CD14-positive monocyte (primary cell): ENCODE measurements at regions not wholly inside any gene's neighbourhood (a gene's known extent, or its start where the extent isn't known, plus 50 kb on each side); places are given as distances from the start of the nearest gene placed in this dataset.

Experiments
- DNase-seq, 3 donors: peaks; one replicate each; pipeline ENCODE4 v3.0.0-alpha.2; 2011 to 2022
- H2AFZ ChIP-seq: 2 replicates; pipeline ENCODE4 v1.6.0; 2012; ENCODE audit warnings: mild to moderate bottlenecking, low read depth, low read length, inconsistent platforms; ENCODE audit not compliant: insufficient read depth, poor library complexity, severe bottlenecking
- H3K27ac ChIP-seq, 2 donors: 1 replicate in 1 of 2; 2 replicates in 1 of 2; pipeline ENCODE4 v1.5.1; 2012 to 2013; ENCODE audit warnings: low read length in 2 of 2, control low read depth in 1 of 2, inconsistent platforms in 1 of 2, low read depth in 1 of 2, mild to moderate bottlenecking in 1 of 2
- H3K27me3 ChIP-seq, 2 donors: one replicate each; pipeline versions ENCODE4 v1.6.0 to v1.6.1; 2011 to 2013; ENCODE audit warnings: low read length in 2 of 2; ENCODE audit not compliant: control insufficient read depth in 2 of 2, insufficient read depth in 2 of 2
- H3K36me3 ChIP-seq, 2 donors: replicated peaks in 1 of 2; 1 replicate in 1 of 2; 2 replicates in 1 of 2; pipeline versions ENCODE4 v1.5.1 to v1.6.1; 2012 to 2013; ENCODE audit warnings: low read length in 2 of 2, control low read depth in 1 of 2, inconsistent platforms in 1 of 2, mild to moderate bottlenecking in 1 of 2; ENCODE audit not compliant: insufficient read depth in 2 of 2, control insufficient read depth in 1 of 2
- H3K4me1 ChIP-seq, 2 donors: 1 replicate in 1 of 2; 2 replicates in 1 of 2; pipeline versions ENCODE4 v1.5.1 to v1.6.1; 2012 to 2013; ENCODE audit warnings: low read length in 2 of 2, control low read depth in 1 of 2, inconsistent platforms in 1 of 2, mild to moderate bottlenecking in 1 of 2, moderate library complexity in 1 of 2; ENCODE audit not compliant: insufficient read depth in 2 of 2, control insufficient read depth in 1 of 2
- H3K4me2 ChIP-seq: replicated peaks from 2 replicates; pipeline ENCODE3; 2012; ENCODE audit warnings: low read length, moderate library complexity, mild to moderate bottlenecking; ENCODE audit not compliant: poor library complexity, severe bottlenecking; ENCODE audit errors: extremely low read depth
- H3K4me3 ChIP-seq, 3 experiments: fragments of 200-600 bp in 1 of 3; sonication (generic) in 1 of 3; replicated peaks in 1 of 3; 1 replicate in 2 of 3; 2 replicates in 1 of 3; pipeline ENCODE4 v1.5.1; 2011 to 2013; ENCODE audit warnings: low read length in 3 of 3, mild to moderate bottlenecking in 3 of 3, control low read depth in 2 of 3, low read depth in 2 of 3, inconsistent platforms in 1 of 3, moderate library complexity in 1 of 3
- H3K79me2 ChIP-seq: 2 replicates; pipeline ENCODE4 v1.6.0; 2012; ENCODE audit warnings: mild to moderate bottlenecking, control low read depth, inconsistent platforms, low read length, moderate library complexity; ENCODE audit not compliant: insufficient read depth
- H3K9ac ChIP-seq: 2 replicates; pipeline ENCODE4 v1.6.0; 2017; ENCODE audit warnings: low read length, mild to moderate bottlenecking; ENCODE audit not compliant: insufficient read depth, poor library complexity, severe bottlenecking
- H3K9me3 ChIP-seq, 2 donors: replicated peaks in 1 of 2; 1 replicate in 1 of 2; 2 replicates in 1 of 2; pipeline versions ENCODE4 v1.5.1 to v1.6.1; 2012 to 2013; ENCODE audit warnings: low read length in 2 of 2, control low read depth in 1 of 2; ENCODE audit not compliant: control insufficient read depth in 1 of 2, insufficient read depth in 1 of 2
- H4K20me1 ChIP-seq: 2 replicates; pipeline ENCODE4 v1.6.0; 2012; ENCODE audit warnings: mild to moderate bottlenecking, low read length, control low read depth, moderate library complexity; ENCODE audit not compliant: insufficient read depth
- H3K27ac Mint-ChIP-seq, 7 donors: one replicate each; pipeline ENCODE4 v1.8.0; 2020; ENCODE audit warnings: mild to moderate bottlenecking in 7 of 7, mixed read lengths in 7 of 7, moderate library complexity in 6 of 7, inconsistent platforms in 2 of 7
- H3K27me3 Mint-ChIP-seq, 3 donors: one replicate each; pipeline ENCODE4 v1.8.0; 2021 to 2022; ENCODE audit warnings: low read depth in 3 of 3, mild to moderate bottlenecking in 3 of 3, mixed read lengths in 3 of 3, moderate library complexity in 3 of 3, inconsistent platforms in 1 of 3
- H3K36me3 Mint-ChIP-seq, 2 donors: one replicate each; pipeline ENCODE4 v1.8.0; 2020; ENCODE audit warnings: mixed read lengths in 2 of 2, inconsistent platforms in 1 of 2, mild to moderate bottlenecking in 1 of 2
- H3K4me1 Mint-ChIP-seq: one replicate; pipeline ENCODE4 v1.8.0; 2020; ENCODE audit warnings: mild to moderate bottlenecking, mixed read lengths
- H3K4me3 Mint-ChIP-seq, 2 donors: one replicate each; pipeline ENCODE4 v1.8.0; 2020; ENCODE audit warnings: mild to moderate bottlenecking in 2 of 2, mixed read lengths in 2 of 2, moderate library complexity in 1 of 2
- H3K9me3 Mint-ChIP-seq, 7 donors: one replicate each; pipeline ENCODE4 v1.8.0; 2020 to 2022; ENCODE audit warnings: mixed read lengths in 7 of 7, mild to moderate bottlenecking in 6 of 7, moderate library complexity in 6 of 7, inconsistent platforms in 2 of 7
- WGBS: methylation state at CpG from one replicate; pipeline ENCODE4 v1.1.5; 2013; ENCODE audit warnings: missing lambda C conversion rate; ENCODE audit not compliant: insufficient coverage; 5-methylcytosine and 5-hydroxymethylcytosine counted together
- intact Hi-C, 2 donors: fragments of 100-400 bp; cut with micrococcal nuclease; formaldehyde crosslinking; loops; one replicate each; pipeline versions ENCODE4 v1.15.0 to v1.15.1; 2023
- TF ChIP-seq, protein P1 (sequence below): fragments of 200-600 bp; IDR thresholded peaks from one replicate; pipeline ENCODE4 v1.8.0; 2022; ENCODE audit warnings: antibody characterized with exemption, mild to moderate bottlenecking

DNA sequence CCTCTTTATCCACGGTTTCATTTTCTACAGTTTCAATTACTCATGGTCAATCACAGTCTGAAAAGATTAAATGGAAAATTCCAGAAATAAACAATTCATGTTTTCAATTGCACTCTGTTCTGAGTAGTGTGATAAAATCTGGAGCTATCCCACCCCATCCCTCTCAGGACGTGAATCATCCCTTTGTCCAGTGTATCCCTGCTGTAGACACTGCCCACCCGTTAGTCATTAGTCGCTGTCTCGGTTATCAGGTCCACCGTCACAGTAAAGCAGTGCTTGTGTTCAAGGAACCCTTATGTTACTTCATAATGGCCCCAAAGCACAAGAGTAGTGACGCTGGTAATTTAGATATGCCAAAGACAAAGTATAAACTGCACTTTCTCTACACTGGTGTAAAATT is 141.0 kb upstream of the LMNTD1 start:
- 100% methylated on average over 1 of the region's 7 CpGs for WGBS
- H3K4me1 ChIP-seq, result no peaks in the 10 kb centered on the region
- H3K9ac ChIP-seq, result no peak overlapping the region
- no peaks in the 10 kb centered on the region for H3K36me3 ChIP-seq
- H3K9me3 Mint-ChIP-seq, result peaks cover 0 to 6% (median 2%) of the 10 kb centered on the region in 7 donors
- intact Hi-C loops, result no loop called here
- H3K27me3 Mint-ChIP-seq, result peaks cover 0 to 2% (median 0%) of the 10 kb centered on the region in 3 donors
- H3K79me2 ChIP-seq, result no peaks in the 10 kb centered on the region
- H3K27ac ChIP-seq, result no peak overlapping the region
- no peak overlapping the region for H2AFZ ChIP-seq
- H4K20me1 ChIP-seq, result no peaks in the 10 kb centered on the region
- no peak overlapping the region for H3K4me3 Mint-ChIP-seq
- no peak overlapping the region for H3K4me2 ChIP-seq
- no peak overlapping the region for H3K4me3 ChIP-seq
- H3K9me3 ChIP-seq, result no peaks in the 10 kb centered on the region
- H3K27me3 ChIP-seq, result no peaks in the 10 kb centered on the region
- no peak for DNase-seq
- TF ChIP-seq, protein P1, sequence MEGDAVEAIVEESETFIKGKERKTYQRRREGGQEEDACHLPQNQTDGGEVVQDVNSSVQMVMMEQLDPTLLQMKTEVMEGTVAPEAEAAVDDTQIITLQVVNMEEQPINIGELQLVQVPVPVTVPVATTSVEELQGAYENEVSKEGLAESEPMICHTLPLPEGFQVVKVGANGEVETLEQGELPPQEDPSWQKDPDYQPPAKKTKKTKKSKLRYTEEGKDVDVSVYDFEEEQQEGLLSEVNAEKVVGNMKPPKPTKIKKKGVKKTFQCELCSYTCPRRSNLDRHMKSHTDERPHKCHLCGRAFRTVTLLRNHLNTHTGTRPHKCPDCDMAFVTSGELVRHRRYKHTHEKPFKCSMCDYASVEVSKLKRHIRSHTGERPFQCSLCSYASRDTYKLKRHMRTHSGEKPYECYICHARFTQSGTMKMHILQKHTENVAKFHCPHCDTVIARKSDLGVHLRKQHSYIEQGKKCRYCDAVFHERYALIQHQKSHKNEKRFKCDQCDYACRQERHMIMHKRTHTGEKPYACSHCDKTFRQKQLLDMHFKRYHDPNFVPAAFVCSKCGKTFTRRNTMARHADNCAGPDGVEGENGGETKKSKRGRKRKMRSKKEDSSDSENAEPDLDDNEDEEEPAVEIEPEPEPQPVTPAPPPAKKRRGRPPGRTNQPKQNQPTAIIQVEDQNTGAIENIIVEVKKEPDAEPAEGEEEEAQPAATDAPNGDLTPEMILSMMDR, result no peak
- no peak overlapping the region for H3K27ac Mint-ChIP-seq
- H3K36me3 Mint-ChIP-seq, result no peaks in the 10 kb centered on the region
- H3K4me1 Mint-ChIP-seq, result peaks cover 6% of the 10 kb centered on the region

DNA sequence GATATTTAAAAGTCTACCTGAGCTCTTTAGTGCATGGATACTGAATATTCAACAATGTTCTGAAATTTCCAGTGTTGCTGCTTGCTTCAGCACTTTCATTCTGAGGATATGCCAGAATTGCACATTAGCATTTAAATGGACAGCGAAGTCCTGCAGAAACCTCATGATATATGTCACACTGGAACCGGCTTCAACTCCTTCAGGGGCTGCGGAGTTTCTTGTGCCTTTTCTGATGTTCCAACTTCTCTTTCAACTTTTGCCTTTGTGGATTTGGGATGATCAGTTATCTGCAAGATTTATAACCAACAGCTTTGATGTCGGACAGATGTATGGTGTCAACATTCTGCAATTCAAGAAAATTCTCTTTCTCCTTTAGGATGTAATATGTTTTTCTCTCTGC is 142.5 kb upstream of the LMNTD1 start:
- Histone ChIP-seq H3K36me3 (no peaks in the 10 kb centered on the region), H4K20me1 (no peaks in the 10 kb centered on the region), H3K9me3 (no peaks in the 10 kb centered on the region), H3K4me3 (no peak overlapping the region), H3K4me1 (no peaks in the 10 kb centered on the region), H3K79me2 (no peaks in the 10 kb centered on the region), H3K27me3 (no peaks in the 10 kb centered on the region), H2AFZ (no peak overlapping the region), H3K4me2 (no peak overlapping the region), H3K27ac (no peak overlapping the region), H3K9ac (no peak overlapping the region)
- intact Hi-C loops, result no loop called here
- H3K27ac Mint-ChIP-seq, result no peak overlapping the region
- H3K27me3 Mint-ChIP-seq, result peaks cover 0 to 2% (median 0%) of the 10 kb centered on the region in 3 donors
- H3K9me3 Mint-ChIP-seq, result peaks cover 0 to 6% (median 2%) of the 10 kb centered on the region in 7 donors
- H3K4me1 Mint-ChIP-seq, result peaks cover 6% of the 10 kb centered on the region
- no peak for DNase-seq
- no peaks in the 10 kb centered on the region for H3K36me3 Mint-ChIP-seq
- no peak overlapping the region for H3K4me3 Mint-ChIP-seq
- TF ChIP-seq, protein P1, result no peak
- no CpG with 5 or more reads among the region's 4 CpGs for WGBS
